NCI-H748 treated with DMSO at 0.1 percent for 48 hours (cell line): ENCODE measurements at regions not wholly inside any gene's neighbourhood (a gene's known extent, or its start where the extent isn't known, plus 50 kb on each side); places are given as distances from the start of the nearest gene placed in this dataset.

Experiments used
- DNase-seq: peaks from one replicate; lab custom pipeline; 2025; lab: John Stamatoyannopoulos, UW

GRCh38 chr6:6525933-6526332 lies 62.6 kb upstream of the LY86 start:
- DNase-seq, result no peak

GRCh38 chr6:6529275-6529674 lies 59.2 kb upstream of the LY86 start:
- no peak for DNase-seq

- no peak for DNase-seq
Observed at GRCh38 chr6:6533176-6533575, 55.3 kb upstream of the LY86 start.

GRCh38 chr6:6534399-6534798 lies 54.1 kb upstream of the LY86 start:
- DNase-seq, result no peak

GRCh38 chr6:6537488-6538260 lies 50.8 kb upstream of the LY86 start:
- no peak for DNase-seq

GRCh38 chr6:6538261-6538660 lies 50.3 kb upstream of the LY86 start:
- DNase-seq, result no peak
